GM23338 (cell line): ENCODE measurements at regions not wholly inside any gene's neighbourhood (a gene's known extent, or its start where the extent isn't known, plus 50 kb on each side); places are given as distances from the start of the nearest gene placed in this dataset.

ENCODE experiments used
- CTCF ChIP-seq, 2 experiments: fragments of 200-600 bp in 1 of 2; sonication (generic) in 1 of 2; conservative IDR thresholded peaks; 2 replicates each; pipeline versions ENCODE4 v1.5.1 to v1.6.1; 2016 to 2017; ENCODE audit warnings: antibody characterized with exemption in 2 of 2, low read depth in 2 of 2, mild to moderate bottlenecking in 2 of 2, moderate library complexity in 1 of 2
- EZH2 ChIP-seq: fragments of 200-600 bp; sonication (generic); IDR thresholded peaks from one replicate; pipeline ENCODE4 v1.8.0; 2017; ENCODE audit warnings: antibody characterized with exemption, mild to moderate bottlenecking, low read depth; ENCODE audit not compliant: unreplicated experiment
- EZH2phosphoT487 ChIP-seq: fragments of 200-600 bp; sonication (generic); IDR thresholded peaks from one replicate; pipeline ENCODE4 v1.8.1; 2018; ENCODE audit warnings: antibody characterized with exemption; ENCODE audit not compliant: unreplicated experiment
- POLR2AphosphoS5 ChIP-seq: IDR thresholded peaks from 2 replicates; pipeline ENCODE4 v1.6.1; 2016; ENCODE audit warnings: antibody characterized with exemption, low read depth

- TF ChIP-seq CTCF (conservative IDR thresholded peaks at IDR 0.05; ENCODE audit: low read depth in 2 of 2) (no peak), EZH2 (no peak), EZH2phosphoT487 (no peak), POLR2AphosphoS5 (no peak)
Observed at GRCh38 chr10:36425131-36425797, 700.1 kb upstream of the ANKRD30A start.
